ENCODE measurements at regions not wholly inside any gene's neighbourhood (a gene's known extent, or its start where the extent isn't known, plus 50 kb on each side); places are given as distances from the start of the nearest gene placed in this dataset.

DNA sequence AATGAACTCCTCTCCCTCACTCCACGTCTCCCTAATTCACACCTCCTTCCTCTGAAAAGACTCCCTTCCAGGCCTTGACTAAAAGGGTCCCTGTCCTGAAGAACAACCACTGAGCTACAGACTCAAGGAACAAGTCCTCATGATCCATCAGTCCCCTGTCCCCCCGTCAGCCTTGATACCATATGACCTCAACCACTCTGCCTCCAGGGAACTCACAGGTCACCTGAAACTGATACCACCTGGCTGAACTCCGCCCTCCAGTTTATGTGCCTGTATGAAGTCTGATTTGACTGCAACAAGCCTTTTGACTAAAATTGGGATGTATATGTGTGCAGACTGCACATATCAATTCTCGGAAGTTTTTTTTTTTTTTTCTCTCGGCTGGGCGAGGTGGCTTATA, 88.7 kb downstream of the UGCG start:
- peak overlapping the region in 6 of 21 experiments; percentile 1 to 77 (median 45) for H3K27ac ChIP-seq
- H3K4me3 ChIP-seq = no peak overlapping the region

DNA sequence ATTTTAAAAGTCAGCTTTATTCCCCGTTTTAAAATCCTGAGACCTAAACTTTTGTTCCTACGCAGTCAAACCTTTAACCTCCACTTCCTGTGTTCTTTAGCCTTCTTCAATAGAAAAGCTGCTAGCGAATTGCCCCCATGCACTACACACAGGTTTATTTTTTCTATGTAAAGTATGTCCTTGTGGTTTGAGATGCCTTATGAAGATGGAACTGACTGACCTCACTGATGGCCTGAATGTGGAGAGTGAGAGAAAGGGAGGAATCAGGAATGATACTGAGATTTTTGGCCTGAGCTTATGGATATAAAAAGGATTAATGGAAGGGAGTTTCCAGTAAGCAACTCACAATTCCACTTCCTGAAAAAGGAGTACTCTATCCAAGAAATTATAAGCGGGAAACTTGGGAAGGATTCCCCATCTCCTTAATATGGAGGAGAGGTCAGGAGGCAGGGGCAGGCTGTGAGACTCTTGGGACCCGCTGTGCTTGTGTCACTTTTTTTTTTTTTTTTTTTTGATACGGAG, 89.5 kb downstream of the UGCG start:
- Histone ChIP-seq H3K4me3 (no peak overlapping the region), H3K27ac (peak overlapping the region in 6 of 21 experiments; percentile 29 to 77 (median 58))
